DND-41 (cell line): ENCODE measurements at regions not wholly inside any gene's neighbourhood (a gene's known extent, or its start where the extent isn't known, plus 50 kb on each side); places are given as distances from the start of the nearest gene placed in this dataset.

Source experiments
- ATAC-seq: fragments of 200-7000 bp; cut with Tn5 transposase; 3 replicates; pipeline ENCODE4 v1.9.1; 2021; ENCODE audit warnings: low read depth; ENCODE audit not compliant: insufficient read depth
- DNase-seq: peaks from one replicate; pipeline ENCODE4 v3.0.0-alpha.2; 2020
- H2AFZ ChIP-seq: 2 replicates; pipeline ENCODE4 v1.6.0; 2012; ENCODE audit warnings: low read depth, low read length
- H3K27ac ChIP-seq: 2 replicates; pipeline ENCODE4 v1.5.1; 2012; ENCODE audit warnings: low read length, inconsistent platforms
- H3K27me3 ChIP-seq: fragments of 200-600 bp; sonication (generic); 2 replicates; pipeline ENCODE4 v1.6.0; 2012; ENCODE audit warnings: low read length, mild to moderate bottlenecking, inconsistent platforms; ENCODE audit not compliant: insufficient read depth, poor library complexity
- H3K36me3 ChIP-seq: 2 replicates; pipeline ENCODE4 v1.5.1; 2012; ENCODE audit warnings: low read length, inconsistent platforms; ENCODE audit not compliant: insufficient read depth
- H3K4me1 ChIP-seq: 2 replicates; pipeline ENCODE4 v1.5.1; 2012; ENCODE audit warnings: mild to moderate bottlenecking, low read length; ENCODE audit not compliant: insufficient read depth
- H3K4me2 ChIP-seq: 2 replicates; pipeline ENCODE4 v1.6.0; 2012; ENCODE audit warnings: mild to moderate bottlenecking, moderate library complexity, low read length, inconsistent platforms; ENCODE audit not compliant: insufficient read depth
- H3K4me3 ChIP-seq, 2 experiments: fragments of 200-600 bp in 1 of 2; shearing (Covaris generic) in 1 of 2; 2 replicates each; pipeline ENCODE4 v1.5.1; 2012 to 2016; ENCODE audit warnings: inconsistent platforms in 2 of 2, low read length in 2 of 2, mild to moderate bottlenecking in 2 of 2, low read depth in 1 of 2, moderate library complexity in 1 of 2
- H3K79me2 ChIP-seq: 2 replicates; pipeline ENCODE4 v1.6.0; 2012; ENCODE audit warnings: low read length, inconsistent platforms; ENCODE audit not compliant: insufficient read depth
- H3K9ac ChIP-seq: 2 replicates; pipeline ENCODE4 v1.6.0; 2012; ENCODE audit warnings: low read depth, mild to moderate bottlenecking, inconsistent platforms, low read length, moderate library complexity
- H3K9me3 ChIP-seq: 2 replicates; pipeline ENCODE4 v1.5.1; 2012; ENCODE audit warnings: low read length, moderate library complexity, mild to moderate bottlenecking, inconsistent platforms; ENCODE audit not compliant: insufficient read depth, severe bottlenecking
- H4K20me1 ChIP-seq: 2 replicates; pipeline ENCODE4 v1.6.0; 2012; ENCODE audit warnings: low read length; ENCODE audit not compliant: insufficient read depth
- EZH2 ChIP-seq: IDR thresholded peaks from 3 replicates; pipeline ENCODE4 v1.6.1; 2012; ENCODE audit warnings: borderline replicate concordance, low read depth, mild to moderate bottlenecking, moderate library complexity, low read length, inconsistent platforms; ENCODE audit not compliant: severe bottlenecking
- TF ChIP-seq, protein P1 (sequence below): IDR thresholded peaks from 2 replicates; pipeline ENCODE4 v1.5.1; 2012; ENCODE audit warnings: borderline replicate concordance, low read length, moderate library complexity, mild to moderate bottlenecking; ENCODE audit not compliant: poor library complexity, severe bottlenecking; ENCODE audit errors: extremely low read depth

DNA sequence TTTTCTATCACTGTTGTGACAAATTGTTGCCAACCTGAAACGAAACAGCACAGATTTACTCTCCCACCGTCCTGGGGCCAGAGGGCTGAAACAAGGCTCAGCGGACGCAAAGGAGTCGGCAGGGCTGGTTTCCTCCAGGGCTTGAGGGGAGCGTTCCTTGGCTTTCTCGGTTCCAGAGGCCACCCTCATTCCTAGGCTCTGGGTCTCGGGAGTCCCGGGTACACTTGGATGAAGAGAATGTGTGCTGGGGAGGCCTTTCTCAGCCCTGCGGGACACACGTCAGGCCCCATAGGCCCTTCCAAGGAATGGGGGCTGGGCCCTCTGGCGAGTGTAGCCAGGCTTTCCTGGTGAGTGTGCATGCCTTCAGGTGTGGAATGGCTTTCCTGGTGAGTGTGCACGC, 287.3 kb upstream of the HS6ST1 start:
- Histone ChIP-seq H4K20me1 (no peaks in the 10 kb centered on the region), H3K4me1 (no peaks in the 10 kb centered on the region), H3K27me3 (no peaks in the 10 kb centered on the region), H2AFZ (no peak overlapping the region), H3K27ac (no peak overlapping the region), H3K79me2 (no peaks in the 10 kb centered on the region), H3K4me2 (no peak overlapping the region), H3K36me3 (no peaks in the 10 kb centered on the region), H3K4me3 (no peak overlapping the region), H3K9ac (no peak overlapping the region), H3K9me3 (no peaks in the 10 kb centered on the region)
- DNase-seq, result no peak
- no peak for ATAC-seq
- TF ChIP-seq EZH2, result no peak
- TF ChIP-seq, protein P1, sequence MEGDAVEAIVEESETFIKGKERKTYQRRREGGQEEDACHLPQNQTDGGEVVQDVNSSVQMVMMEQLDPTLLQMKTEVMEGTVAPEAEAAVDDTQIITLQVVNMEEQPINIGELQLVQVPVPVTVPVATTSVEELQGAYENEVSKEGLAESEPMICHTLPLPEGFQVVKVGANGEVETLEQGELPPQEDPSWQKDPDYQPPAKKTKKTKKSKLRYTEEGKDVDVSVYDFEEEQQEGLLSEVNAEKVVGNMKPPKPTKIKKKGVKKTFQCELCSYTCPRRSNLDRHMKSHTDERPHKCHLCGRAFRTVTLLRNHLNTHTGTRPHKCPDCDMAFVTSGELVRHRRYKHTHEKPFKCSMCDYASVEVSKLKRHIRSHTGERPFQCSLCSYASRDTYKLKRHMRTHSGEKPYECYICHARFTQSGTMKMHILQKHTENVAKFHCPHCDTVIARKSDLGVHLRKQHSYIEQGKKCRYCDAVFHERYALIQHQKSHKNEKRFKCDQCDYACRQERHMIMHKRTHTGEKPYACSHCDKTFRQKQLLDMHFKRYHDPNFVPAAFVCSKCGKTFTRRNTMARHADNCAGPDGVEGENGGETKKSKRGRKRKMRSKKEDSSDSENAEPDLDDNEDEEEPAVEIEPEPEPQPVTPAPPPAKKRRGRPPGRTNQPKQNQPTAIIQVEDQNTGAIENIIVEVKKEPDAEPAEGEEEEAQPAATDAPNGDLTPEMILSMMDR, result no peak

DNA sequence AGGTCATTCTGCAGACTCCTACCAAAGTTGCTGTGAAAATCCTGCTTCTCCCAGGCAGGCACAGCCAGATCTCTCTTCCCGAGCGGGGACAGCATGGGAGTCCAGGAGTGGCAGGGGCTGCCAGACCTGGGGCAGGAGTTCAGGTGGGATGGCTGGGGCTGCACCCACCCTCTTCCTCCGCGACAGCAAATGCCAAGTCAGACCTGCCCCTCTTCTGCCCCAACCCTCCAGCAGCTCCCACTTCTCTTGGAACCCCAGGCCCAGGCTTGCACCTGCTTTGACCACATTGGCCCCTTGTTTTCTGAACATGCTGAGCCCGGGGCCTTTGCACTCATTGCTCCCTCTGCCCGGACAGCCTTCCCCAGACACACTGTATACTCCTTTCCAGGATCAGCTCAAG, 288.2 kb upstream of the HS6ST1 start:
- Histone ChIP-seq H3K4me2 (no peak overlapping the region), H4K20me1 (no peaks in the 10 kb centered on the region), H3K9me3 (no peaks in the 10 kb centered on the region), H3K4me1 (no peaks in the 10 kb centered on the region), H3K27ac (no peak overlapping the region), H3K36me3 (no peaks in the 10 kb centered on the region), H3K27me3 (no peaks in the 10 kb centered on the region), H3K9ac (no peak overlapping the region), H3K79me2 (no peaks in the 10 kb centered on the region), H3K4me3 (no peak overlapping the region), H2AFZ (no peak overlapping the region)
- DNase-seq (no peak), ATAC-seq (no peak)
- TF ChIP-seq, protein P1, result no peak
- no peak for TF ChIP-seq EZH2

DNA sequence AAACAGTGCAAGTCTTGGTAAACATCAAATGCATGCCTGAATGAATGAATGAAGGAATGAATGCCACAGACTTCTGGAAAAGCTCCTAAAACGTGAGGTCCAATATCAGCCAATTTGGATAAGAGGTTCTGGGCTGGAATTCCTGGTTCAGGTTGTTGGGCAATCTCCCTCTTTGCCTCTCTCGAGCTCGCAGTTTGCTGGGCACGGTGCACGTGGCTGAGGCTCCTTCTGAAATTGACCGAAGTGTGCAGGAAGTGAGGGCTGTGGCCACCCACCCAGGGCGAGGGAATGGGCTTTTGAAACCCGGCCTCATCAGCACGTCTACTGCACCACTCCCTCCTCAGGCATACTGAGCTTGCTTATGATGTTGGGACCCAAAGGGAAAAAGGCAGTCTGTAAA, 288.8 kb upstream of the HS6ST1 start:
- ATAC-seq (no peak), DNase-seq (no peak)
- H2AFZ ChIP-seq, result no peak overlapping the region
- H3K9me3 ChIP-seq, result no peaks in the 10 kb centered on the region
- no peaks in the 10 kb centered on the region for H3K27me3 ChIP-seq
- no peaks in the 10 kb centered on the region for H4K20me1 ChIP-seq
- H3K79me2 ChIP-seq, result no peaks in the 10 kb centered on the region
- no peaks in the 10 kb centered on the region for H3K36me3 ChIP-seq
- H3K27ac ChIP-seq, result no peak overlapping the region
- H3K4me2 ChIP-seq, result no peak overlapping the region
- no peaks in the 10 kb centered on the region for H3K4me1 ChIP-seq
- H3K4me3 ChIP-seq, result no peak overlapping the region
- TF ChIP-seq, protein P1, result no peak
- TF ChIP-seq EZH2, result no peak
- H3K9ac ChIP-seq, result no peak overlapping the region
